PC-3 (cell line): ENCODE measurements at regions not wholly inside any gene's neighbourhood (a gene's known extent, or its start where the extent isn't known, plus 50 kb on each side); places are given as distances from the start of the nearest gene placed in this dataset.

Experiments used
- ATAC-seq: fragments of 200-7000 bp; cut with Tn5 transposase; 2 replicates; pipeline ENCODE4 v1.9.1; 2020; ENCODE audit warnings: mild to moderate bottlenecking, moderate library complexity
- BruUV-seq: library from RNA; stranded (reverse); fragments of 400-500 nt; replicated peaks from 2 replicates; lab custom pipeline; 2021; lab: Mats Ljungman, UMichigan
- CTCF ChIA-PET: fragments of 300-600 bp; sonication (Branson Sonifier 250); formaldehyde crosslinking; loops from one replicate; lab custom pipeline; 2022; ENCODE audit warnings: antibody characterized with exemption; lab: Charles Lee
- POLR2A ChIA-PET: fragments of 300-600 bp; sonication (Branson Sonifier 250); formaldehyde crosslinking; loops from one replicate; lab custom pipeline; 2022; ENCODE audit warnings: antibody characterized with exemption; ENCODE audit not compliant: unreplicated experiment; lab: Charles Lee
- DNase-seq: peaks from one replicate; pipeline ENCODE4 v3.0.0-alpha.2; 2015
- H2AFZ ChIP-seq: fragments of 300-600 bp; sonication (generic); 2 replicates; pipeline ENCODE4 v1.6.0; 2016; ENCODE audit warnings: antibody characterized with exemption, low read length
- H3F3A ChIP-seq: fragments of 300-600 bp; sonication (generic); one replicate; pipeline ENCODE4 v1.6.0; 2017; ENCODE audit warnings: antibody characterized with exemption, low read length, control low read depth, mild to moderate bottlenecking; ENCODE audit not compliant: unreplicated experiment
- H3K27ac ChIP-seq: fragments of 300-600 bp; sonication (generic); 2 replicates; pipeline ENCODE4 v1.5.1; 2016; ENCODE audit warnings: mild to moderate bottlenecking, low read length
- H3K27me3 ChIP-seq: fragments of 300-600 bp; sonication (generic); 2 replicates; pipeline ENCODE4 v1.6.1; 2016; ENCODE audit warnings: low read length, mixed read lengths
- H3K36me3 ChIP-seq: fragments of 300-600 bp; sonication (generic); 2 replicates; pipeline ENCODE4 v1.6.1; 2016; ENCODE audit warnings: low read depth, mixed run types, low read length, mixed read lengths
- H3K4me1 ChIP-seq: fragments of 300-600 bp; sonication (generic); 2 replicates; pipeline ENCODE4 v1.5.1; 2016; ENCODE audit warnings: low read length; ENCODE audit not compliant: insufficient read depth
- H3K4me2 ChIP-seq: fragments of 300-600 bp; sonication (generic); 2 replicates; pipeline ENCODE4 v1.6.0; 2016; ENCODE audit warnings: low read length
- H3K4me3 ChIP-seq: fragments of 300-600 bp; sonication (generic); 2 replicates; pipeline ENCODE4 v1.5.1; 2016; ENCODE audit warnings: mild to moderate bottlenecking, low read length, mixed read lengths
- H3K79me2 ChIP-seq: fragments of 300-600 bp; sonication (generic); 2 replicates; pipeline ENCODE4 v1.6.1; 2017; ENCODE audit warnings: low read length, mixed read lengths
- H3K9ac ChIP-seq: fragments of 300-600 bp; sonication (generic); 2 replicates; pipeline ENCODE4 v1.6.0; 2016; ENCODE audit warnings: mild to moderate bottlenecking, low read length
- H3K9me2 ChIP-seq: fragments of 300-600 bp; sonication (generic); replicated peaks from 2 replicates; pipeline ENCODE4 v1.6.1; 2016; ENCODE audit warnings: mixed run types, low read length, mixed read lengths
- H3K9me3 ChIP-seq: fragments of 300-600 bp; sonication (generic); 2 replicates; pipeline ENCODE4 v1.6.1; 2016; ENCODE audit warnings: low read length, mixed read lengths
- H4K20me1 ChIP-seq: fragments of 300-600 bp; sonication (generic); 2 replicates; pipeline ENCODE4 v1.6.1; 2016; ENCODE audit warnings: low read length, mixed read lengths
- EZH2 ChIP-seq: fragments of 300-600 bp; sonication (generic); IDR thresholded peaks from one replicate; pipeline ENCODE4 v1.6.1; 2017; ENCODE audit warnings: antibody characterized with exemption, mild to moderate bottlenecking, low read length; ENCODE audit not compliant: unreplicated experiment
- EZH2phosphoT487 ChIP-seq: fragments of 300-600 bp; sonication (generic); IDR thresholded peaks from 2 replicates; pipeline ENCODE4 v1.6.1; 2018; ENCODE audit warnings: mild to moderate bottlenecking, antibody characterized with exemption, low read length, borderline replicate concordance
- intact Hi-C: fragments of 100-400 bp; cut with micrococcal nuclease; formaldehyde crosslinking; loops from 2 replicates; pipeline ENCODE4 v1.9.0; 2023
- TF ChIP-seq, protein P1 (sequence below): fragments of 300-600 bp; sonication (generic); conservative IDR thresholded peaks from 2 replicates; pipeline ENCODE4 v1.5.1; 2017; ENCODE audit warnings: antibody characterized with exemption, low read depth, mild to moderate bottlenecking, low read length

DNA sequence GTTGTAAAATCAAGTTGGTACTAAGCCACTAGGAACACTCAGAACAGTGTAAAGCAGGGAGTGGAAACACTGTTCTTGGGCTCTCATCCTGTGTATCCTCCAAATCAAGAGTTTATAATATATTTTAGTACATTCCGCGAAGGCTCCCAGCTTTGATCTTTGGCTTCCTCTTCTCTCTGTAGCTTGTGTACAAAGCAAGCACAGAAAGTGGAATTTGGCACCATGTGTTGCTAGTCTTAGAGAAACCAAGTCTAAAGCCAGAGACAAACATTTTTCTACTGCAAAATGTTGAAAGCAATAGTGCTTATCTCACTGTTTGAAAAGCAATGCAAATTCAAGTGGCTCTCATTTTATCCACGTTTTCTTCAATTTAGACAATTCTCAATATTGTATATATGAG is 1893.3 kb upstream of the WWC1 start:
- POLR2A ChIA-PET, result no interaction called here
- no peak overlapping the region for H3K4me2 ChIP-seq
- ATAC-seq, result no peak

DNA sequence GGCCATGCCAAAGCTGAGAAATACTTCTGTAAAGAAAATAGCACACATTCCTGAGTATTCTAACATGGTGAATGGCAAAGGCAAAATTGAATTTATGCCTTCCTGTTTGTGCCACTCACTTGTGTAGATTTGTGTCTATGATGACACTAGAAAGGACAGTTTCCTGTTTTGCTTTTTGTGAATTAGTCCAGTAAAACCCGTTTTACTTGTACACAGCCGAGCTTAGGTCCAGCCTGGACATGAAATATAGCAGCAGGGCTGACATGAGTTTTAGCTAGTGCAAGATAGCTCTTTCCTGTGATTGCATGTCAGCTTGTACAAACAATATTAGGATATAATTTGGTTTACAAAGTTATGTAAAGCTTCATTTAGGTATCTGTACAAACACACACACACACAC is 1891.7 kb upstream of the WWC1 start:
- Histone ChIP-seq H3K4me3 (no peak overlapping the region), H3K79me2 (no peaks in the 10 kb centered on the region), H3K9ac (no peak overlapping the region), H4K20me1 (no peaks in the 10 kb centered on the region), H3K4me2 (no peak overlapping the region), H3F3A (no peaks in the 10 kb centered on the region), H3K9me3 (no peaks in the 10 kb centered on the region), H3K4me1 (no peaks in the 10 kb centered on the region), H3K27me3 (no peaks in the 10 kb centered on the region), H3K36me3 (no peaks in the 10 kb centered on the region), H3K27ac (no peak overlapping the region), H3K9me2 (no peaks in the 10 kb centered on the region), H2AFZ (no peak overlapping the region)
- TF ChIP-seq EZH2, result no peak
- TF ChIP-seq EZH2phosphoT487, result no peak
- TF ChIP-seq, protein P1, sequence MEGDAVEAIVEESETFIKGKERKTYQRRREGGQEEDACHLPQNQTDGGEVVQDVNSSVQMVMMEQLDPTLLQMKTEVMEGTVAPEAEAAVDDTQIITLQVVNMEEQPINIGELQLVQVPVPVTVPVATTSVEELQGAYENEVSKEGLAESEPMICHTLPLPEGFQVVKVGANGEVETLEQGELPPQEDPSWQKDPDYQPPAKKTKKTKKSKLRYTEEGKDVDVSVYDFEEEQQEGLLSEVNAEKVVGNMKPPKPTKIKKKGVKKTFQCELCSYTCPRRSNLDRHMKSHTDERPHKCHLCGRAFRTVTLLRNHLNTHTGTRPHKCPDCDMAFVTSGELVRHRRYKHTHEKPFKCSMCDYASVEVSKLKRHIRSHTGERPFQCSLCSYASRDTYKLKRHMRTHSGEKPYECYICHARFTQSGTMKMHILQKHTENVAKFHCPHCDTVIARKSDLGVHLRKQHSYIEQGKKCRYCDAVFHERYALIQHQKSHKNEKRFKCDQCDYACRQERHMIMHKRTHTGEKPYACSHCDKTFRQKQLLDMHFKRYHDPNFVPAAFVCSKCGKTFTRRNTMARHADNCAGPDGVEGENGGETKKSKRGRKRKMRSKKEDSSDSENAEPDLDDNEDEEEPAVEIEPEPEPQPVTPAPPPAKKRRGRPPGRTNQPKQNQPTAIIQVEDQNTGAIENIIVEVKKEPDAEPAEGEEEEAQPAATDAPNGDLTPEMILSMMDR, result no peak
- BruUV-seq, result no TSS peak
- no peak for DNase-seq
- ChIA-PET POLR2A (no interaction called here), CTCF (no interaction called here)
- ATAC-seq, result no peak
- intact Hi-C loops, result no loop called here

More for the DNA sequence above, 1893.3 kb upstream of the WWC1 start:
- TF ChIP-seq EZH2phosphoT487 (no peak), EZH2 (no peak)
- TF ChIP-seq, protein P1, result no peak
- no peak overlapping the region for H3K27ac ChIP-seq
- H3K36me3 ChIP-seq, result no peaks in the 10 kb centered on the region
- H3K27me3 ChIP-seq, result no peaks in the 10 kb centered on the region
- no peak overlapping the region for H3K4me3 ChIP-seq
- H3F3A ChIP-seq, result no peaks in the 10 kb centered on the region
- intact Hi-C loops, result no loop called here
- H3K9me2 ChIP-seq, result no peaks in the 10 kb centered on the region
- no peaks in the 10 kb centered on the region for H4K20me1 ChIP-seq
- CTCF ChIA-PET, result no interaction called here
- no peaks in the 10 kb centered on the region for H3K9me3 ChIP-seq
- H3K4me1 ChIP-seq, result no peaks in the 10 kb centered on the region
- no peak overlapping the region for H2AFZ ChIP-seq
- DNase-seq, result no peak
- H3K79me2 ChIP-seq, result no peaks in the 10 kb centered on the region
- BruUV-seq, result no TSS peak
- no peak overlapping the region for H3K9ac ChIP-seq

GRCh38 chr5:166401391-166401790 is 1890.1 kb upstream of the WWC1 start:
- Histone ChIP-seq H3K9ac (no peak overlapping the region), H3K4me1 (no peaks in the 10 kb centered on the region), H3K4me3 (no peak overlapping the region), H3K9me3 (0 out of 2 replicates have a peak, but pooled peaks cover 3% of the 10 kb centered on the region), H3K79me2 (no peaks in the 10 kb centered on the region), H3K27ac (no peak overlapping the region), H3K4me2 (no peak overlapping the region), H3K36me3 (no peaks in the 10 kb centered on the region), H3F3A (no peaks in the 10 kb centered on the region), H3K9me2 (no peaks in the 10 kb centered on the region), H2AFZ (no peak overlapping the region), H4K20me1 (no peaks in the 10 kb centered on the region), H3K27me3 (no peaks in the 10 kb centered on the region)
- CTCF ChIA-PET, result no interaction called here
- POLR2A ChIA-PET, result no interaction called here
- TF ChIP-seq EZH2phosphoT487 (no peak), EZH2 (no peak)
- TF ChIP-seq, protein P1, result no peak
- intact Hi-C loops, result no loop called here
- ATAC-seq (no peak), DNase-seq (no peak)
- BruUV-seq, result no TSS peak
